HCT116 (cell line): ENCODE measurements at regions not wholly inside any gene's neighbourhood (a gene's known extent, or its start where the extent isn't known, plus 50 kb on each side); places are given as distances from the start of the nearest gene placed in this dataset.

Source experiments
- ATAC-seq: fragments of 200-7000 bp; cut with Tn5 transposase; 2 replicates; pipeline ENCODE4 v1.9.1; 2020; ENCODE audit warnings: mild to moderate bottlenecking, moderate library complexity
- BruUV-seq: library from RNA; stranded (reverse); fragments of 400-500 nt; replicated peaks from 2 replicates; lab custom pipeline; 2021; lab: Mats Ljungman, UMichigan
- CTCF ChIA-PET: fragments of 300-600 bp; sonication (Branson Sonifier 250); formaldehyde crosslinking; loops from one replicate; lab custom pipeline; 2021; ENCODE audit warnings: antibody characterized with exemption; lab: Charles Lee
- POLR2A ChIA-PET: fragments of 300-600, 350-600 bp; sonication (Branson Sonifier 250); formaldehyde crosslinking; loops from one replicate; lab custom pipeline; 2021; ENCODE audit warnings: antibody characterized with exemption; lab: Charles Lee
- RAD21 ChIA-PET, 2 experiments: fragments of 300-600 bp; sonication (Branson Sonifier 250); formaldehyde crosslinking; loops; one replicate each; lab custom pipeline; 2023; ENCODE audit warnings: low total read pairs in 2 of 2; ENCODE audit not compliant: uncharacterized antibody in 2 of 2, unreplicated experiment in 2 of 2, low non-redundant PET in 1 of 2; lab: Charles Lee
- DNase-seq: peaks from one replicate; pipeline ENCODE4 v3.0.0-alpha.2; 2010; ENCODE audit warnings: low read depth, low spot score
- H2AFZ ChIP-seq: fragments of 200-600 bp; shearing (Covaris generic), sonication (generic); 2 replicates; pipeline ENCODE4 v1.6.1; 2017; ENCODE audit warnings: low read depth, mixed run types, mixed read lengths, antibody characterized with exemption, low read length; ENCODE audit not compliant: poor library complexity, severe bottlenecking
- H3K27ac ChIP-seq: 2 replicates; pipeline ENCODE4 v1.5.1; 2012; ENCODE audit warnings: low read depth, low read length
- H3K27me3 ChIP-seq: fragments of 200-600 bp; sonication (generic); 2 replicates; pipeline ENCODE4 v1.6.1; 2016; ENCODE audit warnings: mixed run types, low read length, mixed read lengths; ENCODE audit not compliant: insufficient read depth
- H3K36me3 ChIP-seq, 2 experiments: fragments of 200-500 bp in 1 of 2; fragments of 200-600 bp in 1 of 2; sonication (Bioruptor generic) in 1 of 2; sonication (generic) in 1 of 2; 2 replicates each; pipeline versions ENCODE4 v1.5.1 to v1.6.1; 2014 to 2016; ENCODE audit warnings: low read length in 2 of 2, inconsistent platforms in 1 of 2, mixed read lengths in 1 of 2, mixed run types in 1 of 2; ENCODE audit not compliant: insufficient read depth in 2 of 2, control insufficient read depth in 1 of 2
- H3K4me1 ChIP-seq, 2 experiments: fragments of 200-600 bp in 1 of 2; sonication (generic) in 1 of 2; 2 replicates each; pipeline versions ENCODE4 v1.5.1 to v1.6.1; 2012 to 2017; ENCODE audit warnings: low read length in 2 of 2, inconsistent platforms in 1 of 2, mild to moderate bottlenecking in 1 of 2, mixed read lengths in 1 of 2, mixed run types in 1 of 2, moderate library complexity in 1 of 2; ENCODE audit not compliant: insufficient read depth in 2 of 2, control insufficient read depth in 1 of 2
- H3K4me2 ChIP-seq: fragments of 200-600 bp; sonication (generic); 2 replicates; pipeline ENCODE4 v1.6.1; 2017; ENCODE audit warnings: mixed run types, low read length, mixed read lengths
- H3K4me3 ChIP-seq, 2 experiments: fragments of 200-600 bp in 1 of 2; sonication (generic) in 1 of 2; replicated peaks in 1 of 2; 2 replicates each; pipeline ENCODE4 v1.5.1; 2011 to 2016; ENCODE audit warnings: low read length in 2 of 2, control low read depth in 1 of 2, low read depth in 1 of 2, mild to moderate bottlenecking in 1 of 2, mixed read lengths in 1 of 2, mixed run types in 1 of 2
- H3K79me2 ChIP-seq: fragments of 200-600 bp; sonication (generic); 2 replicates; pipeline ENCODE4 v1.6.1; 2017; ENCODE audit warnings: mild to moderate bottlenecking, mixed run types, low read length, moderate library complexity, mixed read lengths; ENCODE audit not compliant: insufficient read depth
- H3K9ac ChIP-seq: fragments of 200-600 bp; sonication (generic); 2 replicates; pipeline ENCODE4 v1.6.1; 2016; ENCODE audit warnings: low read length, mixed read lengths
- H3K9me2 ChIP-seq: fragments of 200-600 bp; sonication (generic), shearing (Covaris generic); 2 replicates; pipeline ENCODE4 v1.6.1; 2017; ENCODE audit warnings: mixed run types, mild to moderate bottlenecking, moderate library complexity; ENCODE audit not compliant: insufficient read depth
- H3K9me3 ChIP-seq, 2 experiments: fragments of 200-500 bp in 1 of 2; fragments of 200-600 bp in 1 of 2; sonication (Bioruptor generic) in 1 of 2; sonication (generic) in 1 of 2; 2 replicates each; pipeline ENCODE4 v1.6.1; 2014 to 2017; ENCODE audit warnings: low read length in 2 of 2, mixed read lengths in 2 of 2, inconsistent platforms in 1 of 2, low read depth in 1 of 2, mild to moderate bottlenecking in 1 of 2, mixed run types in 1 of 2, moderate library complexity in 1 of 2; ENCODE audit not compliant: control insufficient read depth in 1 of 2, insufficient read depth in 1 of 2
- H4K20me1 ChIP-seq: fragments of 200-600 bp; sonication (generic), shearing (Covaris generic); 2 replicates; pipeline ENCODE4 v1.6.1; 2017; ENCODE audit warnings: mixed run types, mild to moderate bottlenecking, moderate library complexity; ENCODE audit not compliant: insufficient read depth
- ATF3 ChIP-seq: IDR thresholded peaks from 2 replicates; pipeline ENCODE4 v1.6.1; 2012
- CBX3 ChIP-seq: IDR thresholded peaks from 2 replicates; pipeline ENCODE4 v1.6.1; 2012; ENCODE audit warnings: low read depth
- CEBPB ChIP-seq: IDR thresholded peaks from 2 replicates; pipeline ENCODE4 v1.6.1; 2012; ENCODE audit warnings: low read depth
- CTCF ChIP-seq, 3 experiments: fragments of 200-600 bp in 1 of 3; sonication (generic) in 1 of 3; IDR thresholded peaks in 2 of 3; conservative IDR thresholded peaks in 1 of 3; 2 replicates each; pipeline ENCODE4 v1.5.1; 2012 to 2017; ENCODE audit warnings: low read depth in 2 of 3, low read length in 2 of 3, antibody characterized with exemption in 1 of 3, borderline replicate concordance in 1 of 3, control low read depth in 1 of 3, mild to moderate bottlenecking in 1 of 3, mixed read lengths in 1 of 3, mixed run types in 1 of 3, moderate library complexity in 1 of 3; ENCODE audit not compliant: insufficient read depth in 1 of 3
- FOSL1 ChIP-seq: IDR thresholded peaks from 2 replicates; pipeline ENCODE4 v1.6.1; 2012; ENCODE audit warnings: low read depth
- JUND ChIP-seq: IDR thresholded peaks from 2 replicates; pipeline ENCODE4 v1.6.1; 2012
- POLR2AphosphoS5 ChIP-seq: IDR thresholded peaks from 2 replicates; pipeline ENCODE4 v1.6.1; 2011; ENCODE audit warnings: mild to moderate bottlenecking, low read depth, low read length, moderate library complexity
- RAD21 ChIP-seq: IDR thresholded peaks from 2 replicates; pipeline ENCODE4 v1.6.1; 2012; ENCODE audit warnings: low read depth, mild to moderate bottlenecking
- SIN3A ChIP-seq: IDR thresholded peaks from 2 replicates; pipeline ENCODE4 v1.6.1; 2012; ENCODE audit warnings: low read depth
- SRF ChIP-seq: IDR thresholded peaks from 2 replicates; pipeline ENCODE4 v1.6.1; 2012; ENCODE audit warnings: low read depth
- ZBTB33 ChIP-seq: IDR thresholded peaks from 2 replicates; pipeline ENCODE4 v1.6.1; 2011; ENCODE audit warnings: mild to moderate bottlenecking, low read length, moderate library complexity; ENCODE audit not compliant: insufficient replicate concordance; ENCODE audit errors: extremely low read depth
- ZNF274 ChIP-seq: fragments of 200-500 bp; sonication (Bioruptor generic); IDR thresholded peaks from 2 replicates; pipeline ENCODE4 v1.6.1; 2014; ENCODE audit warnings: mild to moderate bottlenecking, low read depth, low read length, inconsistent platforms
- intact Hi-C: fragments of 100-400 bp; cut with micrococcal nuclease; formaldehyde crosslinking; loops from 2 replicates; pipeline ENCODE4 v1.10.0; 2022

GRCh38 chr12:116346741-116347140 lies 69.2 kb upstream of the MED13L start:
- Histone ChIP-seq H2AFZ (peak overlapping the region; percentile 79), H3K9me3 (peaks cover 0 to 8% of the 10 kb centered on the region in 2 experiments; a peak in 1 of 4 replicates)
- CTCF ChIA-PET = no interaction called here
- TF ChIP-seq SRF = peak; percentile 63; the same call in 1 of the 2 replicates
- TF ChIP-seq JUND = peak; percentile 55
- peak; percentile 6; the same call in 1 of the 2 replicates for TF ChIP-seq RAD21
- no peak for TF ChIP-seq ZBTB33
- peak; percentile 46; the same call in 1 of the 2 replicates for TF ChIP-seq FOSL1
- TF ChIP-seq, all 23 proteins: peak for 4
- no TSS peak for BruUV-seq
- no peak overlapping the region for H3K9ac ChIP-seq
- no peaks in the 10 kb centered on the region for H3K9me2 ChIP-seq
- peak overlapping the region; percentile 46 for H3K4me2 ChIP-seq
- ChIA-PET RAD21 (interaction anchor here in 1 of 2 experiments (0.6 kb wide), 1 partner anchor 174 kb away, joined by 4 read pairs; no protein-coding TSS in a partner anchor), POLR2A (no interaction called here)
- intact Hi-C loops = no loop called here
- no peaks in the 10 kb centered on the region for H3K79me2 ChIP-seq
- DNase-seq = no peak
- H3K36me3 ChIP-seq = no peaks in the 10 kb centered on the region
- H3K4me3 ChIP-seq = no peak overlapping the region
- peaks cover 22 to 25% of the 10 kb centered on the region in 2 experiments; a peak in 3 of 4 replicates for H3K4me1 ChIP-seq
- H4K20me1 ChIP-seq = no peaks in the 10 kb centered on the region
- H3K27me3 ChIP-seq = no peaks in the 10 kb centered on the region
- peak; percentile 75 for ATAC-seq
- no peak overlapping the region for H3K27ac ChIP-seq

- DNase-seq = no peak
- no peak for ATAC-seq
- peak overlapping the region; percentile 46; the same call in 1 of the 2 replicates for H3K4me2 ChIP-seq
- no peaks in the 10 kb centered on the region for H3K27me3 ChIP-seq
- intact Hi-C loops = no loop called here
- H3K9me2 ChIP-seq = no peaks in the 10 kb centered on the region
- peaks cover 22 to 25% of the 10 kb centered on the region in 2 experiments; a peak in 3 of 4 replicates for H3K4me1 ChIP-seq
- no peak overlapping the region for H3K27ac ChIP-seq
- H3K4me3 ChIP-seq = no peak overlapping the region
- CTCF ChIA-PET = interaction anchor here (0.6 kb wide), 1 partner anchor 60 kb away, joined by 3 read pairs; no protein-coding TSS in a partner anchor
- peaks cover 0 to 8% of the 10 kb centered on the region in 2 experiments; a peak in 1 of 4 replicates for H3K9me3 ChIP-seq
- no peaks in the 10 kb centered on the region for H3K79me2 ChIP-seq
- H4K20me1 ChIP-seq = no peaks in the 10 kb centered on the region
- POLR2A ChIA-PET = no interaction called here
- no peaks in the 10 kb centered on the region for H3K36me3 ChIP-seq
- BruUV-seq = no TSS peak
- RAD21 ChIA-PET = no interaction called here
- peak overlapping the region; percentile 79 for H2AFZ ChIP-seq
- H3K9ac ChIP-seq = no peak overlapping the region
- TF ChIP-seq ZBTB33 (no peak), CEBPB (no peak), RAD21 (no peak), POLR2AphosphoS5 (no peak), ATF3 (no peak), CTCF (IDR thresholded peaks at IDR 0.05 in 2 of 3, conservative IDR thresholded peaks at IDR 0.05 in 1 of 3; ENCODE audit: borderline replicate concordance in 1 of 3, insufficient read depth in 1 of 3, low read depth in 2 of 3, low read length in 2 of 3) (no peak), SIN3A (no peak), CBX3 (no peak), ZNF274 (no peak)
Observed at GRCh38 chr12:116347265-116347664, 69.8 kb upstream of the MED13L start.
